GM23338 (cell line): ENCODE measurements at regions not wholly inside any gene's neighbourhood (a gene's known extent, or its start where the extent isn't known, plus 50 kb on each side); places are given as distances from the start of the nearest gene placed in this dataset.
"Not testable (repeated sequence)": the region's sequence is repeated elsewhere in the genome, so short reads cannot be mapped to it uniquely, and the experiment has no call there.

ENCODE experiments used
- ATAC-seq: fragments of 200-7000 bp; cut with Tn5 transposase; 3 replicates; pipeline ENCODE4 v1.9.1; 2020
- DNase-seq: peaks from one replicate; pipeline ENCODE4 v3.0.0-alpha.2; 2015; ENCODE audit warnings: low spot score
- H2AFZ ChIP-seq: fragments of 200-600 bp; sonication (generic); 2 replicates; pipeline ENCODE4 v1.8.0; 2016; ENCODE audit warnings: antibody characterized with exemption, mild to moderate bottlenecking, moderate library complexity
- H3F3A ChIP-seq: fragments of 200-600 bp; sonication (generic); replicated peaks from 2 replicates; pipeline ENCODE4 v1.8.0; 2017; ENCODE audit warnings: antibody characterized with exemption, mixed run types, low read depth
- H3K27ac ChIP-seq: fragments of 200-600 bp; sonication (generic); 2 replicates; pipeline ENCODE4 v1.6.1; 2016; ENCODE audit warnings: low read depth
- H3K27me3 ChIP-seq: fragments of 200-600 bp; sonication (generic); 2 replicates; pipeline ENCODE4 v1.8.0; 2016; ENCODE audit warnings: mild to moderate bottlenecking, mixed run types, moderate library complexity; ENCODE audit not compliant: insufficient read depth
- H3K36me3 ChIP-seq: fragments of 200-600 bp; sonication (generic); 2 replicates; pipeline ENCODE4 v1.8.0; 2016; ENCODE audit warnings: mild to moderate bottlenecking; ENCODE audit not compliant: insufficient read depth
- H3K4me1 ChIP-seq: fragments of 200-600 bp; sonication (generic); 2 replicates; pipeline ENCODE4 v1.8.0; 2016; ENCODE audit warnings: mild to moderate bottlenecking, moderate library complexity; ENCODE audit not compliant: insufficient read depth
- H3K4me2 ChIP-seq: fragments of 200-600 bp; sonication (generic); 2 replicates; pipeline ENCODE4 v1.7.1; 2017; ENCODE audit warnings: mixed run types
- H3K4me3 ChIP-seq: fragments of 200-600 bp; sonication (generic); 2 replicates; pipeline ENCODE4 v1.6.1; 2016; ENCODE audit warnings: mixed run types
- H3K79me2 ChIP-seq: fragments of 200-600 bp; sonication (generic); replicated peaks from 2 replicates; pipeline ENCODE4 v1.8.0; 2017; ENCODE audit warnings: mild to moderate bottlenecking; ENCODE audit not compliant: insufficient read depth
- H3K9me2 ChIP-seq: fragments of 200-600 bp; sonication (generic); 2 replicates; pipeline ENCODE4 v1.8.0; 2017; ENCODE audit not compliant: insufficient read depth
- H4K20me1 ChIP-seq: fragments of 200-600 bp; sonication (generic); replicated peaks from 2 replicates; pipeline ENCODE4 v1.8.0; 2017; ENCODE audit warnings: mild to moderate bottlenecking; ENCODE audit not compliant: insufficient read depth
- H3K27ac Mint-ChIP-seq: 2 replicates; pipeline ENCODE4 v1.8.0; 2020; ENCODE audit warnings: inconsistent platforms, mild to moderate bottlenecking, moderate library complexity, mixed read lengths
- H3K27me3 Mint-ChIP-seq: 3 replicates; pipeline ENCODE4 v1.8.0; 2022; ENCODE audit warnings: low read depth, mild to moderate bottlenecking, moderate library complexity, mixed read lengths, inconsistent platforms; ENCODE audit not compliant: insufficient read depth, poor library complexity
- H3K36me3 Mint-ChIP-seq: 3 replicates; pipeline ENCODE4 v1.8.0; 2021; ENCODE audit warnings: low read depth, mild to moderate bottlenecking, inconsistent platforms, moderate library complexity, mixed read lengths
- H3K4me1 Mint-ChIP-seq: 3 replicates; pipeline ENCODE4 v1.8.0; 2020; ENCODE audit warnings: mild to moderate bottlenecking, inconsistent platforms, mixed read lengths
- H3K4me3 Mint-ChIP-seq: 3 replicates; pipeline ENCODE4 v1.8.0; 2021; ENCODE audit warnings: moderate library complexity, mild to moderate bottlenecking, inconsistent platforms, mixed read lengths
- H3K9me3 Mint-ChIP-seq: 3 replicates; pipeline ENCODE4 v1.8.0; 2020; ENCODE audit warnings: moderate library complexity, mild to moderate bottlenecking, inconsistent platforms, mixed read lengths
- CREB1 ChIP-seq: fragments of 250-450 bp; sonication (Bioruptor Pico); IDR thresholded peaks from 2 replicates; pipeline ENCODE4 v1.5.0; 2020; ENCODE audit warnings: low read depth, mild to moderate bottlenecking, moderate library complexity
- EZH2 ChIP-seq: fragments of 200-600 bp; sonication (generic); IDR thresholded peaks from one replicate; pipeline ENCODE4 v1.8.0; 2017; ENCODE audit warnings: antibody characterized with exemption, mild to moderate bottlenecking, low read depth; ENCODE audit not compliant: unreplicated experiment
- JUNB ChIP-seq: IDR thresholded peaks from one replicate; pipeline ENCODE4 v1.6.1; 2016; ENCODE audit warnings: antibody characterized with exemption; ENCODE audit not compliant: unreplicated experiment
- NANOG ChIP-seq: IDR thresholded peaks from 2 replicates; pipeline ENCODE4 v1.6.1; 2016; ENCODE audit warnings: antibody characterized with exemption, borderline replicate concordance
- POLR2AphosphoS5 ChIP-seq: IDR thresholded peaks from 2 replicates; pipeline ENCODE4 v1.6.1; 2016; ENCODE audit warnings: antibody characterized with exemption, low read depth
- REST ChIP-seq: IDR thresholded peaks from one replicate; pipeline ENCODE4 v1.6.1; 2018; ENCODE audit warnings: antibody characterized with exemption; ENCODE audit not compliant: unreplicated experiment
- STAT1 ChIP-seq: IDR thresholded peaks from one replicate; pipeline ENCODE4 v1.6.1; 2016; ENCODE audit warnings: antibody characterized with exemption; ENCODE audit not compliant: unreplicated experiment
- ZNF114 ChIP-seq: fragments of 250-450 bp; sonication (Bioruptor Pico); IDR thresholded peaks from 2 replicates; pipeline ENCODE4 v1.5.0; 2020; ENCODE audit warnings: mild to moderate bottlenecking, moderate library complexity
- ZNF331 ChIP-seq: fragments of 250-450 bp; sonication (Bioruptor Pico); IDR thresholded peaks from 2 replicates; pipeline ENCODE4 v1.5.0; 2020; ENCODE audit warnings: low read depth, mild to moderate bottlenecking, moderate library complexity
- TF ChIP-seq, protein P1 (sequence below): fragments of 250-450 bp; sonication (Bioruptor Pico); IDR thresholded peaks from 2 replicates; pipeline ENCODE4 v1.5.0; 2020; ENCODE audit warnings: mild to moderate bottlenecking, moderate library complexity
- TF ChIP-seq, protein P2 (sequence below), 2 experiments: fragments of 200-600 bp in 1 of 2; sonication (generic) in 1 of 2; conservative IDR thresholded peaks; 2 replicates each; pipeline versions ENCODE4 v1.5.1 to v1.6.1; 2016 to 2017; ENCODE audit warnings: antibody characterized with exemption in 2 of 2, low read depth in 2 of 2, mild to moderate bottlenecking in 2 of 2, moderate library complexity in 1 of 2

GRCh38 chr4:126525400-126525799, 1107.4 kb upstream of the INTU start:
- not testable (repeated sequence) for H3K4me2 ChIP-seq, H3K4me1 ChIP-seq, ATAC-seq, H3K27ac ChIP-seq, H3K4me1 Mint-ChIP-seq, H3F3A ChIP-seq, H3K79me2 ChIP-seq, H3K4me3 Mint-ChIP-seq, DNase-seq, H3K9me2 ChIP-seq, H3K27me3 Mint-ChIP-seq, H3K36me3 ChIP-seq, H2AFZ ChIP-seq, H3K27me3 ChIP-seq, H3K4me3 ChIP-seq, H4K20me1 ChIP-seq, H3K27ac Mint-ChIP-seq
- Mint-ChIP-seq H3K9me3 (peaks cover 18% of the 10 kb centered on the region), H3K36me3 (peaks cover 16% of the 10 kb centered on the region)

DNA sequence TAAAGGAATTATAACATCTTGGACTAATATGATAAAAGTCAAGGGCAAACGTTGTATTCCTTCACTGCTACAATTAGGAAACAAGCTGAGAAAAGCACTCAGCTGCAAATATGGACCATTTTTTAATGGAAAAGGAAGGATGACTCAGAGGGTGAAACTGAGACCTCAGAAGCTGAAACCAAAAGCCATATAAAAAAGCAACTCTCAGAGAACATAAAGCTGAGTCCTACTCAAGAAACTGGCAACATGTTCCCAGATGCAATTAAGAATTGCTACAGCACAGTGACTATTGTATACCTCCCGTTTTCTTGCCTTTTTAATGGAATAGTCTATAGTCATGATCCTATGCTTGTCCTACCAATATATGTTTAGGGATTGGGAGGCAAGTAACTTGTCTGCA, 1106.4 kb upstream of the INTU start:
- no peak overlapping the region for H3K27ac Mint-ChIP-seq
- H3K4me2 ChIP-seq, result no peak overlapping the region
- peaks cover 16% of the 10 kb centered on the region for H3K36me3 Mint-ChIP-seq
- H3K4me3 Mint-ChIP-seq, result no peak overlapping the region
- no peaks in the 10 kb centered on the region for H3K27me3 ChIP-seq
- no peak for DNase-seq
- peaks cover 18% of the 10 kb centered on the region for H3K9me3 Mint-ChIP-seq
- no peaks in the 10 kb centered on the region for H3K79me2 ChIP-seq
- no peaks in the 10 kb centered on the region for H3K4me1 ChIP-seq
- no peaks in the 10 kb centered on the region for H4K20me1 ChIP-seq
- H3K27me3 Mint-ChIP-seq, result no peaks in the 10 kb centered on the region
- no peak overlapping the region for H3K27ac ChIP-seq
- no peaks in the 10 kb centered on the region for H3F3A ChIP-seq
- peaks cover 3% of the 10 kb centered on the region; the same call in 1 of the 2 replicates for H3K9me2 ChIP-seq
- no peaks in the 10 kb centered on the region for H3K4me1 Mint-ChIP-seq
- H3K4me3 ChIP-seq, result no peak overlapping the region
- no peaks in the 10 kb centered on the region for H3K36me3 ChIP-seq
- ATAC-seq, result no peak
- no peak overlapping the region for H2AFZ ChIP-seq
- TF ChIP-seq NANOG (no peak), STAT1 (no peak), POLR2AphosphoS5 (no peak), JUNB (no peak), REST (no peak), EZH2 (no peak), ZNF331 (no peak), ZNF114 (CRISPR knock-in tag) (no peak), CREB1 (CRISPR knock-in tag) (no peak)
- TF ChIP-seq, protein P1, sequence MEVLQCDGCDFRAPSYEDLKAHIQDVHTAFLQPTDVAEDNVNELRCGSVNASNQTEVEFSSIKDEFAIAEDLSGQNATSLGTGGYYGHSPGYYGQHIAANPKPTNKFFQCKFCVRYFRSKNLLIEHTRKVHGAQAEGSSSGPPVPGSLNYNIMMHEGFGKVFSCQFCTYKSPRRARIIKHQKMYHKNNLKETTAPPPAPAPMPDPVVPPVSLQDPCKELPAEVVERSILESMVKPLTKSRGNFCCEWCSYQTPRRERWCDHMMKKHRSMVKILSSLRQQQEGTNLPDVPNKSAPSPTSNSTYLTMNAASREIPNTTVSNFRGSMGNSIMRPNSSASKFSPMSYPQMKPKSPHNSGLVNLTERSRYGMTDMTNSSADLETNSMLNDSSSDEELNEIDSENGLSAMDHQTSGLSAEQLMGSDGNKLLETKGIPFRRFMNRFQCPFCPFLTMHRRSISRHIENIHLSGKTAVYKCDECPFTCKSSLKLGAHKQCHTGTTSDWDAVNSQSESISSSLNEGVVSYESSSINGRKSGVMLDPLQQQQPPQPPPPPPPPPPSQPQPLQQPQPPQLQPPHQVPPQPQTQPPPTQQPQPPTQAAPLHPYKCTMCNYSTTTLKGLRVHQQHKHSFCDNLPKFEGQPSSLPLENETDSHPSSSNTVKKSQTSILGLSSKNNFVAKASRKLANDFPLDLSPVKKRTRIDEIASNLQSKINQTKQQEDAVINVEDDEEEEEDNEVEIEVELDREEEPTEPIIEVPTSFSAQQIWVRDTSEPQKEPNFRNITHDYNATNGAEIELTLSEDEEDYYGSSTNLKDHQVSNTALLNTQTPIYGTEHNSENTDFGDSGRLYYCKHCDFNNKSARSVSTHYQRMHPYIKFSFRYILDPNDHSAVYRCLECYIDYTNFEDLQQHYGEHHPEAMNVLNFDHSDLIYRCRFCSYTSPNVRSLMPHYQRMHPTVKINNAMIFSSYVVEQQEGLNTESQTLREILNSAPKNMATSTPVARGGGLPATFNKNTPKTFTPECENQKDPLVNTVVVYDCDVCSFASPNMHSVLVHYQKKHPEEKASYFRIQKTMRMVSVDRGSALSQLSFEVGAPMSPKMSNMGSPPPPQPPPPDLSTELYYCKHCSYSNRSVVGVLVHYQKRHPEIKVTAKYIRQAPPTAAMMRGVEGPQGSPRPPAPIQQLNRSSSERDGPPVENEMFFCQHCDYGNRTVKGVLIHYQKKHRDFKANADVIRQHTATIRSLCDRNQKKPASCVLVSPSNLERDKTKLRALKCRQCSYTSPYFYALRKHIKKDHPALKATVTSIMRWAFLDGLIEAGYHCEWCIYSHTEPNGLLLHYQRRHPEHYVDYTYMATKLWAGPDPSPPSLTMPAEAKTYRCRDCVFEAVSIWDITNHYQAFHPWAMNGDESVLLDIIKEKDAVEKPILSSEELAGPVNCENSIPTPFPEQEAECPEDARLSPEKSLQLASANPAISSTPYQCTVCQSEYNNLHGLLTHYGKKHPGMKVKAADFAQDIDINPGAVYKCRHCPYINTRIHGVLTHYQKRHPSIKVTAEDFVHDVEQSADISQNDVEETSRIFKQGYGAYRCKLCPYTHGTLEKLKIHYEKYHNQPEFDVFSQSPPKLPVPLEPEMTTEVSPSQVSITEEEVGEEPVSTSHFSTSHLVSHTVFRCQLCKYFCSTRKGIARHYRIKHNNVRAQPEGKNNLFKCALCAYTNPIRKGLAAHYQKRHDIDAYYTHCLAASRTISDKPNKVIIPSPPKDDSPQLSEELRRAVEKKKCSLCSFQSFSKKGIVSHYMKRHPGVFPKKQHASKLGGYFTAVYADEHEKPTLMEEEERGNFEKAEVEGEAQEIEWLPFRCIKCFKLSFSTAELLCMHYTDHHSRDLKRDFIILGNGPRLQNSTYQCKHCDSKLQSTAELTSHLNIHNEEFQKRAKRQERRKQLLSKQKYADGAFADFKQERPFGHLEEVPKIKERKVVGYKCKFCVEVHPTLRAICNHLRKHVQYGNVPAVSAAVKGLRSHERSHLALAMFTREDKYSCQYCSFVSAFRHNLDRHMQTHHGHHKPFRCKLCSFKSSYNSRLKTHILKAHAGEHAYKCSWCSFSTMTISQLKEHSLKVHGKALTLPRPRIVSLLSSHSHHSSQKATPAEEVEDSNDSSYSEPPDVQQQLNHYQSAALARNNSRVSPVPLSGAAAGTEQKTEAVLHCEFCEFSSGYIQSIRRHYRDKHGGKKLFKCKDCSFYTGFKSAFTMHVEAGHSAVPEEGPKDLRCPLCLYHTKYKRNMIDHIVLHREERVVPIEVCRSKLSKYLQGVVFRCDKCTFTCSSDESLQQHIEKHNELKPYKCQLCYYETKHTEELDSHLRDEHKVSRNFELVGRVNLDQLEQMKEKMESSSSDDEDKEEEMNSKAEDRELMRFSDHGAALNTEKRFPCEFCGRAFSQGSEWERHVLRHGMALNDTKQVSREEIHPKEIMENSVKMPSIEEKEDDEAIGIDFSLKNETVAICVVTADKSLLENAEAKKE (CRISPR knock-in tag), result no peak
- TF ChIP-seq, protein P2, sequence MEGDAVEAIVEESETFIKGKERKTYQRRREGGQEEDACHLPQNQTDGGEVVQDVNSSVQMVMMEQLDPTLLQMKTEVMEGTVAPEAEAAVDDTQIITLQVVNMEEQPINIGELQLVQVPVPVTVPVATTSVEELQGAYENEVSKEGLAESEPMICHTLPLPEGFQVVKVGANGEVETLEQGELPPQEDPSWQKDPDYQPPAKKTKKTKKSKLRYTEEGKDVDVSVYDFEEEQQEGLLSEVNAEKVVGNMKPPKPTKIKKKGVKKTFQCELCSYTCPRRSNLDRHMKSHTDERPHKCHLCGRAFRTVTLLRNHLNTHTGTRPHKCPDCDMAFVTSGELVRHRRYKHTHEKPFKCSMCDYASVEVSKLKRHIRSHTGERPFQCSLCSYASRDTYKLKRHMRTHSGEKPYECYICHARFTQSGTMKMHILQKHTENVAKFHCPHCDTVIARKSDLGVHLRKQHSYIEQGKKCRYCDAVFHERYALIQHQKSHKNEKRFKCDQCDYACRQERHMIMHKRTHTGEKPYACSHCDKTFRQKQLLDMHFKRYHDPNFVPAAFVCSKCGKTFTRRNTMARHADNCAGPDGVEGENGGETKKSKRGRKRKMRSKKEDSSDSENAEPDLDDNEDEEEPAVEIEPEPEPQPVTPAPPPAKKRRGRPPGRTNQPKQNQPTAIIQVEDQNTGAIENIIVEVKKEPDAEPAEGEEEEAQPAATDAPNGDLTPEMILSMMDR (conservative IDR thresholded peaks at IDR 0.05; ENCODE audit: low read depth in 2 of 2), result no peak
